A549 (cell line): ENCODE measurements at regions not wholly inside any gene's neighbourhood (a gene's known extent, or its start where the extent isn't known, plus 50 kb on each side); places are given as distances from the start of the nearest gene placed in this dataset.

Experiments used
- ATAC-seq, 2 experiments: fragments of 200-7000 bp in 1 of 2; fragments of >200 bp in 1 of 2; cut with Nextera tagmentation in 1 of 2; cut with Tn5 transposase in 1 of 2; 3 replicates each; pipeline versions ENCODE4 v1.8.0 to v1.9.1; 2018 to 2020; ENCODE audit warnings: mild to moderate bottlenecking in 1 of 2, moderate library complexity in 1 of 2
- CTCF ChIA-PET: fragments of 300-600 bp; sonication (Branson Sonifier 250); formaldehyde crosslinking; extraction: SDS; loops from one replicate; lab custom pipeline; 2021; ENCODE audit warnings: antibody characterized with exemption, inconsistent platforms; lab: Yijun Ruan, JAX
- POLR2A ChIA-PET: fragments of 350-600 bp; formaldehyde crosslinking; extraction: SDS; loops from one replicate; lab custom pipeline; 2021; ENCODE audit warnings: antibody characterized with exemption, inconsistent platforms; lab: Yijun Ruan, JAX
- DNase-seq, 2 experiments: peaks; one replicate each; pipeline versions ENCODE4 v3.0.0 to v3.0.0-alpha.2; 2011 to 2016; ENCODE audit warnings: low read depth in 1 of 2, low spot score in 1 of 2
- FAIRE-seq: peaks from 2 replicates; lab custom pipeline; 2011; peaks lifted over from hg19 to GRCh38; lab: Jason Lieb, UNC
- H3K27ac ChIP-seq, 2 experiments: fragments of >200 bp; sonication (Bioruptor Twin); formaldehyde crosslinking; 3 replicates each; pipeline ENCODE4 v1.5.1; 2016 to 2017
- H3K4me1 ChIP-seq: fragments of >200 bp; sonication (Bioruptor Twin); formaldehyde crosslinking; 3 replicates; pipeline ENCODE4 v1.6.1; 2016
- H3K4me2 ChIP-seq: fragments of >200 bp; sonication (Bioruptor Twin); formaldehyde crosslinking; 3 replicates; pipeline ENCODE4 v1.6.1; 2016
- H3K4me3 ChIP-seq: fragments of >200 bp; sonication (Bioruptor Twin); formaldehyde crosslinking; 3 replicates; pipeline ENCODE4 v1.5.1; 2016
- H3K9me3 ChIP-seq: fragments of >200 bp; sonication (Bioruptor Twin); formaldehyde crosslinking; 3 replicates; pipeline ENCODE4 v1.6.1; 2016
- BCL3 ChIP-seq: fragments of >200 bp; sonication (Bioruptor Twin); formaldehyde crosslinking; IDR thresholded peaks from 3 replicates; pipeline ENCODE4 v1.6.1; 2016
- CEBPB ChIP-seq, 2 experiments: fragments of >200 bp in 1 of 2; sonication (Bioruptor Twin) in 1 of 2; formaldehyde crosslinking in 1 of 2; IDR thresholded peaks; 2 replicates each; pipeline ENCODE4 v1.6.1; 2012 to 2016
- CHD4 ChIP-seq: fragments of 200-600 bp; sonication (generic); IDR thresholded peaks from 2 replicates; pipeline ENCODE4 v1.6.1; 2016; ENCODE audit warnings: antibody characterized with exemption, mild to moderate bottlenecking, borderline replicate concordance
- CTCF ChIP-seq: fragments of >200 bp; sonication (Bioruptor Twin); formaldehyde crosslinking; IDR thresholded peaks from 3 replicates; pipeline ENCODE4 v1.5.1; 2016
- ELK1 ChIP-seq: fragments of 150-350 bp; IDR thresholded peaks from 2 replicates; pipeline ENCODE4 v1.6.1; 2014; ENCODE audit warnings: low read depth, mild to moderate bottlenecking, low read length
- EP300 ChIP-seq, 2 experiments: fragments of >200 bp; sonication (Bioruptor Twin); formaldehyde crosslinking; IDR thresholded peaks; 2 replicates in 1 of 2; 3 replicates in 1 of 2; pipeline ENCODE4 v1.6.1; 2016 to 2017
- ESRRA ChIP-seq: fragments of 150-350 bp; IDR thresholded peaks from 2 replicates; pipeline ENCODE4 v1.6.1; 2014; ENCODE audit warnings: mild to moderate bottlenecking, low read length, borderline replicate concordance
- FOSB ChIP-seq: fragments of 250-450 bp; sonication (Bioruptor Pico); IDR thresholded peaks from 2 replicates; pipeline ENCODE4 v1.5.0; 2020; ENCODE audit warnings: mild to moderate bottlenecking, moderate library complexity
- HDAC2 ChIP-seq: fragments of 200-600 bp; sonication (generic); IDR thresholded peaks from 2 replicates; pipeline ENCODE4 v1.6.1; 2016
- HEYL ChIP-seq: fragments of 250-450 bp; sonication (Bioruptor Pico); IDR thresholded peaks from 2 replicates; pipeline ENCODE4 v1.8.0; 2021; ENCODE audit warnings: mild to moderate bottlenecking, moderate library complexity
- HMGXB4 ChIP-seq: fragments of 250-450 bp; sonication (Bioruptor Pico); IDR thresholded peaks from 2 replicates; pipeline ENCODE4 v1.5.0; 2021; ENCODE audit warnings: mild to moderate bottlenecking, moderate library complexity, borderline replicate concordance
- HOXB5 ChIP-seq: fragments of 250-450 bp; sonication (Bioruptor Pico); IDR thresholded peaks from 2 replicates; pipeline ENCODE4 v1.5.0; 2020; ENCODE audit warnings: mild to moderate bottlenecking, moderate library complexity
- JUNB ChIP-seq: fragments of >200 bp; sonication (Bioruptor Twin); formaldehyde crosslinking; IDR thresholded peaks from 2 replicates; pipeline ENCODE4 v1.6.1; 2016
- KDM5A ChIP-seq: fragments of 200-600 bp; sonication (generic); IDR thresholded peaks from 2 replicates; pipeline ENCODE4 v1.6.1; 2016; ENCODE audit warnings: antibody characterized with exemption, mild to moderate bottlenecking
- MAFK ChIP-seq: fragments of 450-650 bp; IDR thresholded peaks from 2 replicates; pipeline ENCODE4 v1.6.1; 2014; ENCODE audit not compliant: partially characterized antibody
- NPAS2 ChIP-seq: fragments of 250-450 bp; sonication (Bioruptor Pico); IDR thresholded peaks from 2 replicates; pipeline ENCODE4 v1.8.0; 2022; ENCODE audit warnings: mild to moderate bottlenecking, moderate library complexity, borderline replicate concordance
- NR3C1 ChIP-seq: fragments of >200 bp; sonication (Bioruptor Twin); formaldehyde crosslinking; IDR thresholded peaks from 3 replicates; pipeline ENCODE4 v1.6.1; 2017
- RAD21 ChIP-seq, 2 experiments: fragments of >200 bp in 1 of 2; sonication (Bioruptor Twin) in 1 of 2; formaldehyde crosslinking in 1 of 2; IDR thresholded peaks in 1 of 2; conservative IDR thresholded peaks in 1 of 2; 2 replicates in 1 of 2; 3 replicates in 1 of 2; pipeline ENCODE4 v1.6.1; 2012 to 2018; ENCODE audit warnings: inconsistent platforms in 1 of 2
- RCOR1 ChIP-seq: fragments of 150-350 bp; IDR thresholded peaks from 2 replicates; pipeline ENCODE4 v1.6.1; 2014; ENCODE audit warnings: antibody characterized with exemption, low read length, low read depth
- RNF2 ChIP-seq: fragments of 200-600 bp; sonication (generic); IDR thresholded peaks from 2 replicates; pipeline ENCODE4 v1.6.1; 2016; ENCODE audit warnings: low read depth, mild to moderate bottlenecking, antibody characterized with exemption, moderate library complexity, borderline replicate concordance
- SMC3 ChIP-seq: fragments of >200 bp; sonication (Bioruptor Twin); formaldehyde crosslinking; IDR thresholded peaks from 3 replicates; pipeline ENCODE4 v1.6.1; 2018; ENCODE audit warnings: inconsistent platforms
- ZC3H11A ChIP-seq: fragments of 450-650 bp; IDR thresholded peaks from 2 replicates; pipeline ENCODE4 v1.6.1; 2014; ENCODE audit warnings: antibody characterized with exemption, mild to moderate bottlenecking
- ZFP36 ChIP-seq: fragments of 450-650 bp; IDR thresholded peaks from 2 replicates; pipeline ENCODE4 v1.6.1; 2014; ENCODE audit warnings: borderline replicate concordance; ENCODE audit not compliant: partially characterized antibody
- WGBS: methylation state at CpG from one replicate; pipeline ENCODE4 v1.1.6; 2017; ENCODE audit errors: missing lambda C conversion rate; 5-methylcytosine and 5-hydroxymethylcytosine counted together

GRCh38 chr1:19591482-19592091, 52.5 kb upstream of the NBL1 start:
- ChIA-PET CTCF (interaction anchor here (1.3 kb wide), 1 partner anchor 9 kb away, joined by 7 read pairs; no protein-coding TSS in a partner anchor), POLR2A (interaction anchor here (0.7 kb wide), 1 partner anchor 246 kb away, joined by 4 read pairs; no protein-coding TSS in a partner anchor)
- Histone ChIP-seq H3K4me1 (peaks cover 5% of the 10 kb centered on the region; the same call in 2 of the 3 replicates), H3K4me2 (no peak overlapping the region), H3K9me3 (no peaks in the 10 kb centered on the region), H3K4me3 (no peak overlapping the region), H3K27ac (no peak overlapping the region)
- ATAC-seq: no peak
- no peak for TF ChIP-seq EP300 (IDR thresholded peaks at IDR 0.05)
- no peak for TF ChIP-seq HDAC2
- TF ChIP-seq CEBPB (IDR thresholded peaks at IDR 0.05): no peak
- TF ChIP-seq MAFK: no peak
- no peak for TF ChIP-seq RCOR1
- 34% methylated on average over 5 of the region's 5 CpGs for WGBS
- no peak for DNase-seq
- FAIRE-seq: no peak

- no peak overlapping the region for H3K4me3 ChIP-seq
- DNase-seq (no peak), FAIRE-seq (no peak), ATAC-seq (no peak)
- ChIA-PET POLR2A (no interaction called here), CTCF (no interaction called here)
- H3K4me1 ChIP-seq: no peaks in the 10 kb centered on the region
- TF ChIP-seq HOXB5 (CRISPR knock-in tag) (no peak), ELK1 (no peak)
- 95% methylated on average over 1 of the region's 1 CpG for WGBS
- no peak overlapping the region for H3K4me2 ChIP-seq
- H3K9me3 ChIP-seq: no peaks in the 10 kb centered on the region
- no peak overlapping the region for H3K27ac ChIP-seq
These were observed 58.6 kb upstream of the NBL1 start for GRCh38 chr1:19585507-19585906.

- no peak overlapping the region for H3K27ac ChIP-seq
- no peak overlapping the region for H3K4me2 ChIP-seq
- TF ChIP-seq CTCF: peak; percentile 48
- no peak for TF ChIP-seq ZFP36
- TF ChIP-seq CEBPB (IDR thresholded peaks at IDR 0.05): no peak
- TF ChIP-seq ESRRA: peak; percentile 86
- TF ChIP-seq JUNB: no peak
- peak; percentile 61 to 65 for TF ChIP-seq RAD21 (conservative IDR thresholded peaks at IDR 0.05 in 1 of 2, IDR thresholded peaks at IDR 0.05 in 1 of 2)
- TF ChIP-seq SMC3: peak; percentile 62
- no peaks in the 10 kb centered on the region for H3K9me3 ChIP-seq
- WGBS: 12% methylated on average over 4 of the region's 4 CpGs
- FAIRE-seq: no peak
- no peaks in the 10 kb centered on the region for H3K4me1 ChIP-seq
- POLR2A ChIA-PET: no interaction called here
- CTCF ChIA-PET: interaction anchor here (0.6 to 2.1 kb wide), 22 partner anchors 9 to 238 kb away, joined by 3 to 13 read pairs (median 4); a partner anchor contains a TSS
- peak in 1 of 2 experiments; percentile 84; a peak in 4 of 6 replicates for ATAC-seq
- H3K4me3 ChIP-seq: no peak overlapping the region
- DNase-seq: peak; percentile 25 to 54
These were observed 61.8 kb upstream of the NBL1 start for GRCh38 chr1:19582318-19582717.

- CTCF ChIA-PET: interaction anchor here (0.7 to 2.1 kb wide), 13 partner anchors 12 to 1062 kb away, joined by 3 to 13 read pairs (median 4); a partner anchor contains a TSS
- TF ChIP-seq NPAS2 (no peak), MAFK (no peak), FOSB (CRISPR knock-in tag) (no peak), RNF2 (no peak), CHD4 (no peak), BCL3 (no peak), KDM5A (no peak), HMGXB4 (no peak), JUNB (no peak), ZC3H11A (no peak), HEYL (CRISPR knock-in tag) (no peak), NR3C1 (no peak)
- TF ChIP-seq, all 56 proteins: peak for 0
- POLR2A ChIA-PET: no interaction called here
- Histone ChIP-seq H3K27ac (no peak overlapping the region), H3K4me1 (no peaks in the 10 kb centered on the region), H3K4me2 (no peak overlapping the region), H3K4me3 (no peak overlapping the region), H3K9me3 (no peaks in the 10 kb centered on the region)
- ATAC-seq (no peak), FAIRE-seq (no peak), DNase-seq (no peak)
- WGBS: 76% methylated on average over 7 of the region's 7 CpGs
These were observed 62.7 kb upstream of the NBL1 start for GRCh38 chr1:19581381-19581780.
